CD14-positive monocyte (primary cell): ENCODE measurements at regions not wholly inside any gene's neighbourhood (a gene's known extent, or its start where the extent isn't known, plus 50 kb on each side); places are given as distances from the start of the nearest gene placed in this dataset.

Experiments
- DNase-seq, 3 donors: peaks; one replicate each; pipeline ENCODE4 v3.0.0-alpha.2; 2011 to 2022
- H2AFZ ChIP-seq: 2 replicates; pipeline ENCODE4 v1.6.0; 2012; ENCODE audit warnings: mild to moderate bottlenecking, low read depth, low read length, inconsistent platforms; ENCODE audit not compliant: insufficient read depth, poor library complexity, severe bottlenecking
- H3K27ac ChIP-seq, 2 donors: 1 replicate in 1 of 2; 2 replicates in 1 of 2; pipeline ENCODE4 v1.5.1; 2012 to 2013; ENCODE audit warnings: low read length in 2 of 2, control low read depth in 1 of 2, inconsistent platforms in 1 of 2, low read depth in 1 of 2, mild to moderate bottlenecking in 1 of 2
- H3K27me3 ChIP-seq, 2 donors: one replicate each; pipeline versions ENCODE4 v1.6.0 to v1.6.1; 2011 to 2013; ENCODE audit warnings: low read length in 2 of 2; ENCODE audit not compliant: control insufficient read depth in 2 of 2, insufficient read depth in 2 of 2
- H3K36me3 ChIP-seq, 2 donors: replicated peaks in 1 of 2; 1 replicate in 1 of 2; 2 replicates in 1 of 2; pipeline versions ENCODE4 v1.5.1 to v1.6.1; 2012 to 2013; ENCODE audit warnings: low read length in 2 of 2, control low read depth in 1 of 2, inconsistent platforms in 1 of 2, mild to moderate bottlenecking in 1 of 2; ENCODE audit not compliant: insufficient read depth in 2 of 2, control insufficient read depth in 1 of 2
- H3K4me1 ChIP-seq, 2 donors: 1 replicate in 1 of 2; 2 replicates in 1 of 2; pipeline versions ENCODE4 v1.5.1 to v1.6.1; 2012 to 2013; ENCODE audit warnings: low read length in 2 of 2, control low read depth in 1 of 2, inconsistent platforms in 1 of 2, mild to moderate bottlenecking in 1 of 2, moderate library complexity in 1 of 2; ENCODE audit not compliant: insufficient read depth in 2 of 2, control insufficient read depth in 1 of 2
- H3K4me2 ChIP-seq: replicated peaks from 2 replicates; pipeline ENCODE3; 2012; ENCODE audit warnings: low read length, moderate library complexity, mild to moderate bottlenecking; ENCODE audit not compliant: poor library complexity, severe bottlenecking; ENCODE audit errors: extremely low read depth
- H3K4me3 ChIP-seq, 3 experiments: fragments of 200-600 bp in 1 of 3; sonication (generic) in 1 of 3; replicated peaks in 1 of 3; 1 replicate in 2 of 3; 2 replicates in 1 of 3; pipeline ENCODE4 v1.5.1; 2011 to 2013; ENCODE audit warnings: low read length in 3 of 3, mild to moderate bottlenecking in 3 of 3, control low read depth in 2 of 3, low read depth in 2 of 3, inconsistent platforms in 1 of 3, moderate library complexity in 1 of 3
- H3K79me2 ChIP-seq: 2 replicates; pipeline ENCODE4 v1.6.0; 2012; ENCODE audit warnings: mild to moderate bottlenecking, control low read depth, inconsistent platforms, low read length, moderate library complexity; ENCODE audit not compliant: insufficient read depth
- H3K9ac ChIP-seq: 2 replicates; pipeline ENCODE4 v1.6.0; 2017; ENCODE audit warnings: low read length, mild to moderate bottlenecking; ENCODE audit not compliant: insufficient read depth, poor library complexity, severe bottlenecking
- H3K9me3 ChIP-seq, 2 donors: replicated peaks in 1 of 2; 1 replicate in 1 of 2; 2 replicates in 1 of 2; pipeline versions ENCODE4 v1.5.1 to v1.6.1; 2012 to 2013; ENCODE audit warnings: low read length in 2 of 2, control low read depth in 1 of 2; ENCODE audit not compliant: control insufficient read depth in 1 of 2, insufficient read depth in 1 of 2
- H4K20me1 ChIP-seq: 2 replicates; pipeline ENCODE4 v1.6.0; 2012; ENCODE audit warnings: mild to moderate bottlenecking, low read length, control low read depth, moderate library complexity; ENCODE audit not compliant: insufficient read depth
- H3K27ac Mint-ChIP-seq, 7 donors: one replicate each; pipeline ENCODE4 v1.8.0; 2020; ENCODE audit warnings: mild to moderate bottlenecking in 7 of 7, mixed read lengths in 7 of 7, moderate library complexity in 6 of 7, inconsistent platforms in 2 of 7
- H3K27me3 Mint-ChIP-seq, 3 donors: one replicate each; pipeline ENCODE4 v1.8.0; 2021 to 2022; ENCODE audit warnings: low read depth in 3 of 3, mild to moderate bottlenecking in 3 of 3, mixed read lengths in 3 of 3, moderate library complexity in 3 of 3, inconsistent platforms in 1 of 3
- H3K36me3 Mint-ChIP-seq, 2 donors: one replicate each; pipeline ENCODE4 v1.8.0; 2020; ENCODE audit warnings: mixed read lengths in 2 of 2, inconsistent platforms in 1 of 2, mild to moderate bottlenecking in 1 of 2
- H3K4me1 Mint-ChIP-seq: one replicate; pipeline ENCODE4 v1.8.0; 2020; ENCODE audit warnings: mild to moderate bottlenecking, mixed read lengths
- H3K4me3 Mint-ChIP-seq, 2 donors: one replicate each; pipeline ENCODE4 v1.8.0; 2020; ENCODE audit warnings: mild to moderate bottlenecking in 2 of 2, mixed read lengths in 2 of 2, moderate library complexity in 1 of 2
- H3K9me3 Mint-ChIP-seq, 7 donors: one replicate each; pipeline ENCODE4 v1.8.0; 2020 to 2022; ENCODE audit warnings: mixed read lengths in 7 of 7, mild to moderate bottlenecking in 6 of 7, moderate library complexity in 6 of 7, inconsistent platforms in 2 of 7
- CTCF ChIP-seq: fragments of 200-600 bp; IDR thresholded peaks from one replicate; pipeline ENCODE4 v1.8.0; 2022; ENCODE audit warnings: antibody characterized with exemption, mild to moderate bottlenecking
- WGBS: methylation state at CpG from one replicate; pipeline ENCODE4 v1.1.5; 2013; ENCODE audit warnings: missing lambda C conversion rate; ENCODE audit not compliant: insufficient coverage; 5-methylcytosine and 5-hydroxymethylcytosine counted together
- intact Hi-C, 2 donors: fragments of 100-400 bp; cut with micrococcal nuclease; formaldehyde crosslinking; loops; one replicate each; pipeline versions ENCODE4 v1.15.0 to v1.15.1; 2023

- H3K9me3 ChIP-seq: peaks cover 0 to 7% of the 10 kb centered on the region in 2 donors
Observed at GRCh38 chr22:48926136-48926535, 901.5 kb downstream of the BRD1 start.

GRCh38 chr22:48925450-48925849 lies 902.2 kb downstream of the BRD1 start:
- Histone ChIP-seq H3K79me2 (no peaks in the 10 kb centered on the region), H2AFZ (no peak overlapping the region), H3K4me1 (no peaks in the 10 kb centered on the region), H3K4me3 (no peak overlapping the region), H4K20me1 (no peaks in the 10 kb centered on the region), H3K9ac (no peak overlapping the region), H3K9me3 (peaks cover 0 to 7% of the 10 kb centered on the region in 2 donors), H3K27me3 (peaks cover 0 to 2% of the 10 kb centered on the region in 2 donors), H3K36me3 (no peaks in the 10 kb centered on the region), H3K4me2 (no peak overlapping the region), H3K27ac (no peak overlapping the region)
- peaks cover 3 to 16% (median 7%) of the 10 kb centered on the region in 3 donors for H3K27me3 Mint-ChIP-seq
- H3K4me3 Mint-ChIP-seq: no peak overlapping the region
- intact Hi-C loops: no loop called here
- no peaks in the 10 kb centered on the region for H3K4me1 Mint-ChIP-seq
- 80% methylated on average over 4 of the region's 5 CpGs for WGBS
- TF ChIP-seq CTCF: no peak
- peaks cover 0 to 11% (median 2%) of the 10 kb centered on the region in 7 donors for H3K9me3 Mint-ChIP-seq
- H3K36me3 Mint-ChIP-seq: no peaks in the 10 kb centered on the region
- no peak overlapping the region for H3K27ac Mint-ChIP-seq
- DNase-seq: no peak

More at GRCh38 chr22:48926136-48926535, 901.5 kb downstream of the BRD1 start:
- TF ChIP-seq CTCF: no peak
- Mint-ChIP-seq H3K36me3 (no peaks in the 10 kb centered on the region), H3K9me3 (peaks cover 0 to 11% (median 2%) of the 10 kb centered on the region in 7 donors), H3K27me3 (peaks cover 3 to 14% (median 7%) of the 10 kb centered on the region in 3 donors), H3K4me1 (no peaks in the 10 kb centered on the region), H3K4me3 (no peak overlapping the region), H3K27ac (no peak overlapping the region)
- Histone ChIP-seq H3K4me2 (no peak overlapping the region), H3K27me3 (peaks cover 0 to 2% of the 10 kb centered on the region in 2 donors), H3K36me3 (no peaks in the 10 kb centered on the region), H2AFZ (no peak overlapping the region), H3K4me1 (no peaks in the 10 kb centered on the region), H3K27ac (no peak overlapping the region), H4K20me1 (no peaks in the 10 kb centered on the region), H3K4me3 (no peak overlapping the region), H3K9ac (no peak overlapping the region), H3K79me2 (no peaks in the 10 kb centered on the region)
- no peak for DNase-seq
- intact Hi-C loops: no loop called here
- no CpG with 5 or more reads among the region's 3 CpGs for WGBS
